ENCODE measurements at regions not wholly inside any gene's neighbourhood (a gene's known extent, or its start where the extent isn't known, plus 50 kb on each side); places are given as distances from the start of the nearest gene placed in this dataset.

- TF ChIP-seq CTCF (IDR thresholded peaks at IDR 0.05) (no peak), EZH2 (IDR thresholded peaks at IDR 0.05) (no peak)
Measured at GRCh38 chr16:82560805-82561325, 65.9 kb upstream of the CDH13 start.

Measured in neural progenitor cell (in vitro differentiated cells).